OCI-M2 (cell line): ENCODE measurements at regions not wholly inside any gene's neighbourhood (a gene's known extent, or its start where the extent isn't known, plus 50 kb on each side); places are given as distances from the start of the nearest gene placed in this dataset.
"Not testable (repeated sequence)": the region's sequence is repeated elsewhere in the genome, so short reads cannot be mapped to it uniquely, and the experiment has no call there.

Experiments used
- DNase-seq: peaks from one replicate; lab custom pipeline; 2025; ENCODE audit not compliant: unreplicated experiment; lab: John Stamatoyannopoulos, UW

DNA sequence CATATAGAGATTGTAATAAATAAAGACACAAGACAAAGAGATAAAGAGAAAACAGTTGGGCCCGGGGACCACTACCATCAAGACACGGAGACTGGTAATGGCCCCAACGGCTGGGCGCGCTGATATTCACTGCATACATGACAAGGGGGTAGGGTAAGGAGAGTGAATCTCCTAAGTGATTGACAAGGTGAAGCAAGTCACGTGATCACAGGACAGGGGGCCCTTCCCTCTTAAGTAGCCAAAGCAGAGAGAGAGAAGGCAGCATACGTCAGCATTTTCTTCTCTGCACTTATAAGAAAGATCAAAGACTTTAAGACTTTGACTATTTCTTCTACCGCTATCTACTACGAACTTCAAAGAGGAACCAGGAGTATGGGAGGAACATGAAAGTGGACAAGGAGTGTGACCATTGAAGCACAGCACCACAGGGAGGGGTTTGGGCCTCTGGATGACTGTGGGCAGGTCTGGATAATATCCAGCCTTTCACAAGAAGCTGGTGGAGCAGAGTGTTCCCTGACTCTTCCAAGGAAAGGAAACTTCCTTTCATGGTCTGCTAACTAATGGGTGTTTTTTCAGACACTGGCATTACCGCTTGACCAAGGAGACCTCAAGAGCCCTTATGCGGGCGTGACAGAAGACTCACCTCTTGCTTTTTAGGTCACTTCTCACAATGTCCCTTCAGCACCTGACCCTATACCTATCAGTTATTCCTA is 75.6 kb downstream of the MRPL39 start:
- not testable (repeated sequence) for DNase-seq

DNA sequence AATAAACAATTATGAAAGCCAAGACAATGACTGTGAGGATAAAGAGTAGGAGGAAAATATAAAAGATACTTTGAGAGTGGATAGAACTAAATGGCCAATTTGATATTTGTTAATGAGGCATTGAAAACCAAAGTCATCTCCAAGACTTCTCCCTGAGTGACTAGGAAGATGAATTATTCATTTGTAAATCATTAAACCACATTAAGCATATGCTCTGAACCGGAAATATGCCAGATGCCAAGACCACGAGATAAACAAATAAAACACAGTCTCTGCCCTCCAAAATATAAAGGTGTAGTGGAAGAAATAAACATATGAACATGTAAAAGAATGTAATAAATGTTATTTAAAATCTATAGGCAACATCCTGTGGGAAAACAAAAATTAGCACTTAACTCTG is 78.8 kb downstream of the MRPL39 start:
- DNase-seq, result no peak

DNA sequence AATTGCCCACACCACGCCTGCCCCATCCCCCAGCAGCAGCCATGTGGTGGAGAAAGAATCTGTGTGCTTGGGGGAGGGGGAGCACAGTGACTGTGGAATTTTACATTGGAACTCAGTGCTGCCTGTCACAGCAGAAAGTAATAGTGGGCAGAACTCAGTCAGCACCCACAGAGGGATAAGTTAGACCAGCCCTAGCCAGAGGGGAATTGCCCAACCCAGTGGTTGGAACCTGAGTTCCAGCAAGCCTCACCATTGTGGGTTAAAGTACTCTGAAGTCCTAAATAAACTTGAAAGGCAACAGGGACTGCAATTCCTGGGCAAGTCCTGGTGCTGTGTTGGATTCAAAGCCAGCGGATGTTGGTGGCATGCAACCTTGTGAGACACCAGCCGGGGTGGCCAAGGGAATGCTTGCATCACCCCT is 88.8 kb downstream of the MRPL39 start:
- DNase-seq, result no peak

- DNase-seq, result no peak
Measured at GRCh38 chr21:25515484-25516405, 91.5 kb downstream of the MRPL39 start.

GRCh38 chr21:25513810-25514209 is 93.5 kb downstream of the MRPL39 start:
- DNase-seq, result no peak

- DNase-seq, result no peak
Measured at GRCh38 chr21:25512095-25513081, 94.9 kb downstream of the MRPL39 start.

DNA sequence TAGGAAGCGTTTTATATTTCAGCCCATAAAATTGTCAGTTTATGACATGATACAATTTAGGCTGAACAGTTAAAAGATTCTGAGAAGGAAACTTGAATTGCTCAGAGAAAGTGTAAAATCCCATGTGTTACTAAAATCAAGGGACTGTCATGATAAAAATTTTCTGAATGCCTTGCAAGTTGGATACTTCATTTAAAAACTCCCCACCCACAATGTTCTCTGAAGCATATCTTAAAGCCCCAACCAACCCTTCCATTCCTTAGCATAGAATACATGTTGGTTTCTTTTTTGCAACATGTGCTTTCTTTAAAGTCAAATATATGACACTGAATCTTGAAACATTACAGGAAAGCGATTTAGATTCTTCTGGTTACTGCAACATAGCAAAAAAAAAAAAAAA is 97.4 kb downstream of the MRPL39 start:
- no peak for DNase-seq

GRCh38 chr21:25508364-25508763 is 98.9 kb downstream of the MRPL39 start:
- DNase-seq, result no peak

GRCh38 chr21:25507522-25507921 is 99.8 kb downstream of the MRPL39 start:
- no peak for DNase-seq

GRCh38 chr21:25506887-25507286 is 100.4 kb downstream of the MRPL39 start:
- no peak for DNase-seq

GRCh38 chr21:25506261-25506660 is 101.0 kb downstream of the MRPL39 start:
- DNase-seq, result no peak

DNA sequence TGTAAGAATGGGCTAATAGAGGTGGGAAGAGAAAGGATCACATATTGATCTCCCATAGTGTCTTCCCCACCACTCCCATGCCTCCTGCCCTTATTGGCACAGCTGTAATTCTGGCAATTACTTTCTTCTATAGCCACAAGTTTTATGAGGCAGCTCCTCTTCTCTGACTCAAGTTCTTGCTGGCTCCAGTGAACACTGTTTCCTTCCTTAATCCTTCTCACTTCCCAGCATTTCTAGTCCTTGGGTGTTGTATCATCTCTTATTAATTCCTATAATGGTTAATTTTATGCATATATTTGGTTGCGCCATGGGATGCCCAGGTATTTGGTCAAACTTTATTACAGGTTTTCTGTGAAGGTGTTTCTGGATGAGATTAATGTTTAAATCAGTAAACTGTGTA is 103.3 kb downstream of the MRPL39 start:
- no peak for DNase-seq

- no peak for DNase-seq
Measured at GRCh38 chr21:25501996-25502665, 105.2 kb downstream of the MRPL39 start.

- no peak for DNase-seq
Measured at GRCh38 chr21:25501462-25501861, 105.8 kb downstream of the MRPL39 start.

DNA sequence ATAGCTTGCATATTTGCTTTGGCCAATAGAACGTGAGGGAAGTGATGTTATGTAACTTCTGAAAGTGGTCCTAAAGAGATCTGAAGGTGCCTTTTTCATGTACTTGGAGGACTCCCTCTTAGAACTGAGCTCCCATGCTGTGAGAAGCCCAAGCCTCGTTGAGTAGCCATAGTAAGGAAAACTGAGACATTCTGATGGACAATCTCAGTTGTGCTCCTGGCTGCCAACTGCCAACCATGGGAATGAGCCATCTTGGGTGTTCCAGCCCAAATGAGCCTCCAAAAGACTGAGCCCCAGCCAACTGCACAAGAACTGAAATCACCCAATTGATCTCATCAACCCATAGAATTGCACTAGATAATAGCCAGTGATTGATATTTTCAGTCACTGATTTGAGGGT is 106.7 kb downstream of the MRPL39 start:
- DNase-seq, result no peak

DNA sequence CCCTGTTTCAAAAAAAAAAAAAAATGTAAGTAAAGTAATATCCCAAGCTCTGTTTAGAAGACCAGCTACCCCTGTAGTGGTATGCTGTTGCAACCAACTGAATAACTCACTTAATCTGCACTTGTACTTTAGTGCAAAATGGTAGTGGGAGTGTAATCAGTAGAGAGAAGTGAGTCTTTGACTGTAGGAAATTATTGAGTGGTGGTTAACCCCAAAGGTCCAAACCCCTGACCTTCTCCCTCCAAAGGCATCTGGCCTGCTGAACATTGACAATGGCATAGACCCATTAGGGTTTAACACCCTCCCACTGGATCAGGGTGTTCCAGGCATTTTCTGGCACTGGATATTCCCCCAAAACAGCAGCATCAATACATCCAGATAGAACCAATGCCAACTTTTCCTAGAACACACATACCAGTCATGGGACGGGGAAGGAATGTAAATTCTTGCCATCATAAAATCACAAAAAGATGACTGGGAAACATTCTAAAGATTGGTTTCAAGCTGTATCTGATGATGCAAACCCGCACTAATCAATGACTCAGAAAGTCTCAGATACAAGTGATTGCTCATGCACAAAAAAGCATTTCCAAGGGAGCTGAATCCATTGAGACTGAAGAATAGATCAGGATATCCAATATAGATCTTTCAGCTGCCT is 110.3 kb downstream of the MRPL39 start:
- DNase-seq, result no peak

- no peak for DNase-seq
Measured at GRCh38 chr21:25494804-25495203, 112.5 kb downstream of the MRPL39 start.

- DNase-seq, result no peak
Measured at GRCh38 chr21:25493722-25494121, 113.6 kb downstream of the MRPL39 start.

- DNase-seq, result no peak
Measured at GRCh38 chr21:25491267-25491666, 116.0 kb downstream of the MRPL39 start.

DNA sequence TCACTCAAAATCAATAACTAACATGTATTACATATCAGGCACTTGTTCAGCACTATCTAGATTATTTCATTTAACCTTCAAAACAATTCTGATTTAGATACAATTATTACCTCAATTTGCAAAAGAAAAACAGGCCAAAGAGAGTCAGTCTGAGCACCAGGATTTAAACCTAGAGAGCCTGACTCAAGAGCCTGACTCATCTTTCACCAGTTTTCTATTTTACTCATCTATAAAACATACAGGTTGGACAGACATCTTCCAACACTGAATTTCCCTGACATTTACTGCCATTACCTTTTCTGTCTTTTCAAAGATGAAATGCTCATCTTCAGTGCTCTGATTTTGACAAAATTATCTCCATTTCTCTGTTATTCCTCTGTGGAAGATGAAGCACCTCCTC is 116.5 kb downstream of the MRPL39 start:
- no peak for DNase-seq
